ENCODE measurements at regions not wholly inside any gene's neighbourhood (a gene's known extent, or its start where the extent isn't known, plus 50 kb on each side); places are given as distances from the start of the nearest gene placed in this dataset.

GRCh38 chr3:180142041-180142440 lies 105.3 kb upstream of the PEX5L start:
- no peak overlapping the region for H3K4me3 ChIP-seq (ENCODE audit: low read depth, low read length)
- in situ Hi-C loops (cut with HindIII; ENCODE audit: low sequenced_read_pairs): no loop called here
- DNase-seq (ENCODE audit: low read depth): no peak
- TF ChIP-seq CTCF (IDR thresholded peaks at IDR 0.05; ENCODE audit: low read depth, low read length, missing control alignments): no peak

GRCh38 chr3:180142472-180142871 lies 105.7 kb upstream of the PEX5L start:
- TF ChIP-seq CTCF (IDR thresholded peaks at IDR 0.05; ENCODE audit: low read depth, low read length, missing control alignments): no peak
- H3K4me3 ChIP-seq (ENCODE audit: low read depth, low read length): no peak overlapping the region
- DNase-seq (ENCODE audit: low read depth): no peak
- in situ Hi-C loops (cut with HindIII; ENCODE audit: low sequenced_read_pairs): no loop called here

GRCh38 chr3:180161770-180162169 lies 125.0 kb upstream of the PEX5L start:
- TF ChIP-seq CTCF (IDR thresholded peaks at IDR 0.05; ENCODE audit: low read depth, low read length, missing control alignments): no peak
- DNase-seq (ENCODE audit: low read depth): no peak
- no peak overlapping the region for H3K4me3 ChIP-seq (ENCODE audit: low read depth, low read length)
- in situ Hi-C loops (cut with HindIII; ENCODE audit: low sequenced_read_pairs): no loop called here

GRCh38 chr3:180175572-180175971 lies 138.8 kb upstream of the PEX5L start:
- no peak for TF ChIP-seq CTCF (IDR thresholded peaks at IDR 0.05; ENCODE audit: low read depth, low read length, missing control alignments)
- no peak for DNase-seq (ENCODE audit: low read depth)
- no peak overlapping the region for H3K4me3 ChIP-seq (ENCODE audit: low read depth, low read length)
- in situ Hi-C loops (cut with HindIII; ENCODE audit: low sequenced_read_pairs): no loop called here

GRCh38 chr3:180176059-180176458 lies 139.3 kb upstream of the PEX5L start:
- H3K4me3 ChIP-seq (ENCODE audit: low read depth, low read length): no peak overlapping the region
- no peak for DNase-seq (ENCODE audit: low read depth)
- no peak for TF ChIP-seq CTCF (IDR thresholded peaks at IDR 0.05; ENCODE audit: low read depth, low read length, missing control alignments)
- in situ Hi-C loops (cut with HindIII; ENCODE audit: low sequenced_read_pairs): no loop called here

- DNase-seq (ENCODE audit: low read depth): no peak
- TF ChIP-seq CTCF (IDR thresholded peaks at IDR 0.05; ENCODE audit: low read depth, low read length, missing control alignments): no peak
- in situ Hi-C loops (cut with HindIII; ENCODE audit: low sequenced_read_pairs): no loop called here
- H3K4me3 ChIP-seq (ENCODE audit: low read depth, low read length): no peak overlapping the region
Measured at GRCh38 chr3:180177255-180177654, 140.5 kb upstream of the PEX5L start.

- TF ChIP-seq CTCF (IDR thresholded peaks at IDR 0.05; ENCODE audit: low read depth, low read length, missing control alignments): no peak
- DNase-seq (ENCODE audit: low read depth): no peak
- H3K4me3 ChIP-seq (ENCODE audit: low read depth, low read length): no peak overlapping the region
- in situ Hi-C loops (cut with HindIII; ENCODE audit: low sequenced_read_pairs): no loop called here
Measured at GRCh38 chr3:180179562-180179961, 142.8 kb upstream of the PEX5L start.
